SH-SY5Y (cell line): ENCODE measurements at regions not wholly inside any gene's neighbourhood (a gene's known extent, or its start where the extent isn't known, plus 50 kb on each side); places are given as distances from the start of the nearest gene placed in this dataset.

Experiments
- GATA2 ChIP-seq: IDR thresholded peaks from 2 replicates; pipeline ENCODE4 v1.6.1; 2011; ENCODE audit warnings: mild to moderate bottlenecking, low read depth, low read length
- GATA3 ChIP-seq: IDR thresholded peaks from 2 replicates; pipeline ENCODE4 v1.6.1; 2011; ENCODE audit warnings: low read depth, mild to moderate bottlenecking, low read length, moderate library complexity

DNA sequence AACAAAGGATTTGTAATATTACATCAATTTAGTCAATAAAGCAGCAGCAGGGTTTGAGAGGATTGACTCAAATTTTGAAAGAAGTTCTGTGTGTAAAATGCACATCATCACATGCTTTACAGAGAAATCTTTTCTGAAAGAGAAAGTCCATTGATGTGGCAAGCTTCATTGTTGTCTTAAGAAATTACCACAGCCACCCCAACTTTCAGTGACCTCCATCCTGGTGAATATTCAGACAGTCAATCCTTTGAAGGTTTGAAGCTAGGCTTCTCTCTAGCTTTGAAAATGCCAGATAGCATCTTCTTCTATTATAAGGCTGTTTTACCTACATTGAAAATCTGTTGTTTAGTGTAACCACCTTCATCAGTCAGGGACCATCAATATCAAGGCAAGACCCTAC lies 51.8 kb upstream of the SETMAR start:
- TF ChIP-seq GATA2 = no peak
- TF ChIP-seq GATA3 = no peak
